GM21381 (cell line): ENCODE measurements at regions not wholly inside any gene's neighbourhood (a gene's known extent, or its start where the extent isn't known, plus 50 kb on each side); places are given as distances from the start of the nearest gene placed in this dataset.
"Not testable (repeated sequence)": the region's sequence is repeated elsewhere in the genome, so short reads cannot be mapped to it uniquely, and the experiment has no call there.

Experiments used
- ATAC-seq: cut with Tn5 transposase; IDR thresholded peaks from one replicate; pipeline ENCODE4 v1.9.1; 2021; ENCODE audit warnings: mild to moderate bottlenecking, moderate library complexity; ENCODE audit not compliant: unreplicated experiment

DNA sequence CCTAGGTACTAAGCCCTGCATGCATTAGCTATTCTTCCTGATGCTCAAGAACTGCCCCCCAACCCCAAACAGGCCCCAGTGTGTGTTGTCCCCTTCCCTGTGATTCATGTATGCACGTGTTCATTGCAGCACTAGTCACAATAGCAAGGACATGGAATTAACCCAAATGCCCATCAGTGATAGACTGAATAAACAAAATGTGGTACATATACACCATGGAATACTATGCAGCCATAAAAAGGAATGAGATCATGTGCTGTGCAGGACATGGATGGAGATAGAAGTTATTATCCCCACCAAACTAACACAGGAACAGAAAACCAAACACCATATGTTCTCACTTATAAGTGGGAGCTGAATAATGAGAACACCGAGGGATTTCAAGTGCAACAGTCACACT lies 214.2 kb upstream of the SLC7A11 start:
- not testable (repeated sequence) for ATAC-seq

GRCh38 chr4:138455097-138455496 lies 212.9 kb upstream of the SLC7A11 start:
- no peak for ATAC-seq

DNA sequence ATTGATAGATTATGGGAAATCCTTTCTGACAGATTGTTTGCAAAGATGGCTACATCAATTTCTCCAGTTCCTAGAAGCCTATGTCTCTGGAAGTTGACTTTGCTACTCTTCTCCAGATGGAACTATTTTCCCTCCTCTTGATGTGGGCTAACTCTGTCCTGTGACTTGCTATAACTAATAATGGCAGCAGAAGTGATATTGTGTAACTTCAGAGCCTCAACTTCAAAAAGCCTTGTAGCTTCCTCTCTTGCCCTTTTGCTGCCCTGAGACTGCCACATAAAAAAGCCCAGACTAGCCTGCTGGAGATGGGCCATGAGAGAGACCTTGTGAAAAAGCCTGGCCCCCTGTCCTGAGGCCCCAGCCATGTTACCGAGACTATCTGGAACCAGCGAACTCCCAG lies 210.7 kb upstream of the SLC7A11 start:
- no peak for ATAC-seq

GRCh38 chr4:138451276-138451663 lies 209.1 kb upstream of the SLC7A11 start:
- ATAC-seq, result no peak

GRCh38 chr4:138450546-138451275 lies 208.6 kb upstream of the SLC7A11 start:
- no peak for ATAC-seq

DNA sequence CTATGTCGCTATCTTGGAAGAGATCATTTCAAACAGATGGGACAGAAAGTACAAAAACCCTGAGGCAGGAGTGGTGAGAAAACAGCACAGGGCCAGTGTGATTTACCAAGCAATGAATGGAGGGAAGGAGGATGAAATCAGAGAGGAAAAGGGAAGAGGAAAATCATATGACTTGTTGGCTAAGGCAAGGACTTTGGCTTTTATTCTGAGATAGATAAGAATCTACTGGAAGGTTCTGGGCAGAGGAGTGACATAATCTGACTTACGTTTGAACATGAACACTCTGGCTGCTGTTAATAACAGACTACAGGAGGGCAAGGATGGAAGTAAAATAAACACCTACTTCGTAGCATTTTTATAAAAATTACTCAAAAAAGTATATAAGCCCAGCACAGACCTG lies 207.8 kb upstream of the SLC7A11 start:
- no peak for ATAC-seq

DNA sequence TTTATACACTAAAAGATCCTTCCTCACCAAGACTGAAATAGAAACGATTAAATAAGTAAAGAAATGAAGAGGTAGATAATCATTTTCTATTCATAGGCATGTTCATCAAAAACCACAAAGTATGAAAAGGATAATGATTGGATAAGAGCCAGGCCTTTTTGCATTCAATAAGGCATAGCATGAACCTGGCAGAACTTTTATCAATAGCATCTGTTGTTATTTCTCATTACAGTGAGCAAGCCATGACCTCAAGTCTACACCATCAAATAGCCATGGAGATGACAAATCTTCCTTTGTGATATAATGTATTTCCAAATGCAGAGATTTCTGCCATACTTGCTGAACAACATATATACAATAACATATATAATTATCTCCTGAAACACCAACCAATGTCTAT lies 206.0 kb upstream of the SLC7A11 start:
- no peak for ATAC-seq

DNA sequence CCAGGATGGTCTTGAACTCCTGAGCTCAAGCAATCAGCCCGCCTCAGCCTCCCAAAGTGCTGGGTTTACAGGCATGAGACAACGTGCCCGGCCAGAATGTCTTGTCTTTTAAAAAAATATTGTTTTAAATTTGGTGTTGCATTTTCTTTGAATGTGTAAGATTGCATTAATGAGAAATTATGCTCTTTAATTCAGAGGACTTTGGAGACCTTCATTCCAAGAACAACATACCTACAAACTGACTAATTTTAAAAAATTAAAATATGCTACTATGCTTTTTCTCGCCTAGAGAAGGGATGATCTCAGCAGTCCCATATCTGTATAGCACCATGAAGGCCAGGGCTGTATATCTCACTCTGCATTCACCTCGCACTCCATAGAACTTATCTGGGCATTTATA lies 204.3 kb upstream of the SLC7A11 start:
- ATAC-seq, result no peak

DNA sequence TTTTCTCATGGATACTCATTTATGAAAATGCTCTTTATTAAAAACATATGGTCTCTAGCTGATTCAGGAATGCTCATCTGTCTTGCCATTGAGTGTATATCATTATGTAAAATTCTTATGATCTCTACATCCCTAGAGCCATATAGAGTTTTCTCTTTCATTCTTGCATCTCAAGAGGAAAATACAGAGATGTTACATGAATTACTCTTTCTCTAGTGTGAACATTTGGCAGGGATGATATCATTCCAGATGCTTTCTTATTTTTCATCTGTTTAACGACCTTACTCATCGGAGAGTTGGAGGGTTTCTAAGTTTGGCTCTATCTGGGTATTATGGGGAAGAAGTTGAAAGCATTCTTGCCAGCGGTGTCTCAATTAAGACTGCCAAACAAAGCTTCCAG lies 202.9 kb upstream of the SLC7A11 start:
- no peak for ATAC-seq

DNA sequence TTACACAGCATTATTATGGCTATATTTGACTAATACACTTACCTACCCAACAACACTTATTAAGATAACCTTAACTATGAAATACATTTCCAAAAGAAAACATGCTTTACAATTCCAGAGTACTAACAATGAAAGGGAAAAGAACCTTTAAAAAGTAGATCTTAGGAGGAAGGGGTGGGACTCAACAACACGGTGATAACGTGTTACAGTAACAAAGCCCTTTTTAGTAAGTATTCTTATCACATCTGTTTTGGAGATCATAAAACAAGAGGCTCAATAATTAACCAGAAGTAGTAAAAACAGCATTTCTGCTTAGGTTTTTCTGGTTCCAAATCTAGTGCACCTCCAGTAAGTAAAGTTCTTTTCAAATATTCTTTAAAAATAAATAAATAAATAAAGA lies 202.1 kb upstream of the SLC7A11 start:
- ATAC-seq, result no peak

DNA sequence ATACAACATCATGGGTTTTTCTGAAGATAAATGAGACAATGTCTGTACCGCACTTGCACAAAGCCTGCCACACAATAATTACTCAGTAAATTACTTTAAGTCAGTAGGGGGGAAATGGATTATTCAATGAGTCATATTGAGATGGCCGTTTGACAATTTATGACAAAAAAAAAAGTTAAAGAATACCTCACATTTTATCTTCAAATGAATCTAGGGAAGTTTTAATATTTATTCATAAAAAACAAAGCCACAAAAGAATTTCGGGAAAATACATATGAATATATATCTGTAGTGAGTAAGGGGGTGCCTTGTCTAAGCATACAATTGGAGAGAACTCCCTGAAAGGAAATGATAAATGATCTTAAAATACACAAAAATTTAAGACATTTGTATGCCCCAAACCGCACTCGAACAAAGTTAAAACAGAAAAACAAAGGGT lies 197.0 kb upstream of the SLC7A11 start:
- no peak for ATAC-seq

- no peak for ATAC-seq
Observed at GRCh38 chr4:138438608-138439007, 196.5 kb upstream of the SLC7A11 start.

DNA sequence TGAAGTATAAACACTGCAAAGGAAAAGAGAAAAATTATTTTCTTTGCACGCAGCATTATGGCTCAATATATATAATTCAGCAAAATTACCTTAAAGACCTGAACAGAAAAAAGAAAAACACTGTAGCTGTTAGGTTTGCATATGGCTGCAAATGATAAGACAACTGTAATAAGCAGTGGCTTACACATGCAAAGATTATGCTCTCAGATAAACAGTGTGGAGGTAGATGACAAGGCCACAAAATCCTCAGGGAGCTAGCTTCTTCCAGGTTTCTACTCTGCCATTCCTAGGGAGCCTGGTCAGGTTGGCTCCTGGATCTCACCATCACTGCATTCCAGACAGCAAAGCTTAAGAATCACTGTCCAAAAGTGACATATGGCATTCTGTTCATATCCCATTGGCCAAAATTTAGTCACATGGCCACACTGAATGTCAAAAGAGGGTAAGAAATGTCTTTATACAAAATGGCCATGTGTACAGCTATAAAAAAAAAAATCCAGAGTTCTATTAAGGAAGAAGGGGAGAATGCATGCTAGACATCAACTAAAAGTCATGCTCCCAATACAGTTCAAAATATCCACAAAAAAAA lies 195.2 kb upstream of the SLC7A11 start:
- ATAC-seq, result no peak

GRCh38 chr4:138435733-138436132 lies 193.6 kb upstream of the SLC7A11 start:
- ATAC-seq, result not testable (repeated sequence)

GRCh38 chr4:138435046-138435445 lies 192.9 kb upstream of the SLC7A11 start:
- ATAC-seq, result not testable (repeated sequence)

- ATAC-seq, result no peak
Observed at GRCh38 chr4:138428611-138429010, 186.5 kb upstream of the SLC7A11 start.

DNA sequence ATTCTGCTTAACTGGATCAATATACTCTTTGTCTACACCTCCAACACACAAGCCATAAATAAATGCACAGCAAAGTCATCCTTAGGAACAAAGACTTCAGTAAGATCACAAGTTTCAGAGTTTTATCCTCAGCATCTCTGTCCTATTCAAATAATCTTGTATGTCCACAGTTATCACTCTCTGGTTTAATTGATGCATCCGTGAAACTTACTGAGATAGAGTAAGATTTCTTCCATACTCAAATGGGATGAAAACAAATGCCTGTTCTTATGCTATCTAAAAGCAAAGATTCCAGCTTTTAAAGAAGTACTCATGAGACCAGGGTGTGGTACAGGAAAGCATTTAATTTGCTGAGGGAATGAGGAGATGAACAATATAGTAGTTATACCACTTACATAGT lies 184.6 kb upstream of the SLC7A11 start:
- ATAC-seq, result no peak

DNA sequence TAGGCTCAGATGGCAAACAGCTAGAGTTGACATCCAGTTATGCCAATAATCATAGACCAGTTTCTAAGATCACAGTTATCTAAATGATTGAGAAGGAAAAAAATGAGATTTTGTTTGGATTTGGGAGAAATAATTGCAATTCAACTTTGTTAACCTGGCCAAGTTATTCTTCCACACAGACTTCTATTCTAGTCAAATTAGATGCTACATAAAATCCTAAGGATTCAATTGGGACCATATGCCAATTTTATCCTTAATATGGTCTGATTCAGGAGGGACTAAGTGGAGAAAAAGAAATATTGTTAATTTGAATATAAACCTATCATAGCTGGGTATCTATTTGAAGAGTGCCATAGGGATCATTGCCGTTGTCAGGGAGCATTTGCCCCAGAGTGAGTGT lies 178.3 kb upstream of the SLC7A11 start:
- no peak for ATAC-seq

GRCh38 chr4:138414202-138414601 lies 172.1 kb upstream of the SLC7A11 start:
- ATAC-seq, result no peak

DNA sequence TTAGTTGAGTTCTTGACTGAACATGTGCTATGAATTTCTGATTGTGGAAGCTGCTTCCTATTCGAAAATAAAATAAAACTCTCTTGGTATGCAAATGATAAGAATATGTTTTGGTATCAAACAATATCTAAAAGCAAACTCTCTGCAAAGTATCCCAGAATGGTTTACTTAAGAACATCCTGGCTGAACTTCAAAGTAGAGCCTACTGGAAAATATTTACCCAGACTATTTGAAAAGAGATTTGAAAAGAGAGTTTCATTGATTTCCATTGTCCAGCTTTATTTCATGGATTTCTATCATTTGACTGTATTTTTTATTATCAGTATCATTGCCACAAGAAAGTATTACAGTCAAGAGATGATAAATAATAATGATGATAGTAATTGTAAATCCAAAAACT lies 171.1 kb upstream of the SLC7A11 start:
- ATAC-seq, result no peak

DNA sequence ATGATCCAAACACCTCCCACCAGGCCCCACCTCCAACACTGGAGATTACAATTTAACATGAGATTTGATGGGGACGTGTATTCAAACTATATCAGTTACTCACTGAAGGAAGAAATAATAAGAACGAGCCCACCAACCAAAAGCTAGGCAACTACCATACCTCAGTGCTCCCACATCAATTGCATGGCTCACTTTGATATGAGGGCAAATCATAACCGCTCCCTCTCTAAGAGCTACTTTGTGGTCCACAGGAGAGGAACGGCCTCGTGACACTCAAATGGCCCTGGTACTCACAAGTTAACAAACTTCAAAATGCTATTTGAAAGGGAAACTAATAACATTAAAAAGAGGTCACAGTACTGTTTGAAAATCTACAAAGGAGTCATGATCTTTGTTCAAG lies 170.7 kb upstream of the SLC7A11 start:
- no peak for ATAC-seq

GRCh38 chr4:138410266-138410665 lies 168.1 kb upstream of the SLC7A11 start:
- ATAC-seq, result no peak

DNA sequence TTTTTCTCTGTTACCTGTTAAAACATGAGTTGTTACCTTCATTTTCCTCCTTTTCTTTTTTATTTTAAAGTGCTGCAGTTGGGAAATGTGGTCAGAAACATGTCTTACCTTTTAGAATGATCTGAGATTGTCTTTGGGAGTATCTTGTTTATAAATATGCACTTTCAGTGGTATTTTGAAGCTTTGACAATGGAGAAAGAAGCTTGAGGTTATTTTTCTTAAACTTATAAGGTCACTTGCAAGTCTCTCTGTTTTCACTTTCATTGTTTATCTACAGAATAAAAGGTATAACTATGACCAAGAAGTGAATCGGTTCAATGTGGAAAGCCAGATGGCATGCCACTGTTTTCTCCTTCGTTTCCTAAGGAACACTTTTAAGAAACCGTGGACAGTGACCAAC lies 167.5 kb upstream of the SLC7A11 start:
- ATAC-seq, result no peak
